KMS-11 (cell line): ENCODE measurements at regions not wholly inside any gene's neighbourhood (a gene's known extent, or its start where the extent isn't known, plus 50 kb on each side); places are given as distances from the start of the nearest gene placed in this dataset.

Source experiments
- H2AFZ ChIP-seq: fragments of 200-600 bp; sonication (generic); 2 replicates; pipeline ENCODE4 v1.6.1; 2016; ENCODE audit warnings: antibody characterized with exemption, mixed run types, low read depth
- H3K27ac ChIP-seq: fragments of 200-600 bp; sonication (generic); 2 replicates; pipeline ENCODE4 v1.6.1; 2016; ENCODE audit warnings: mild to moderate bottlenecking, mixed run types
- H3K27me3 ChIP-seq: fragments of 200-600 bp; sonication (generic); 2 replicates; pipeline ENCODE4 v1.6.1; 2017; ENCODE audit warnings: mild to moderate bottlenecking, low read depth, mixed run types, moderate library complexity; ENCODE audit not compliant: insufficient read depth
- H3K36me3 ChIP-seq: fragments of 200-600 bp; sonication (generic); 2 replicates; pipeline ENCODE4 v1.6.1; 2017; ENCODE audit warnings: mild to moderate bottlenecking, mixed run types; ENCODE audit not compliant: insufficient read depth
- H3K4me1 ChIP-seq: fragments of 200-600 bp; sonication (generic); 2 replicates; pipeline ENCODE4 v1.6.1; 2016; ENCODE audit warnings: mild to moderate bottlenecking, low read depth, mixed run types; ENCODE audit not compliant: poor library complexity, severe bottlenecking
- H3K4me2 ChIP-seq: fragments of 200-600 bp; sonication (generic); 2 replicates; pipeline ENCODE4 v1.7.0; 2016; ENCODE audit warnings: mild to moderate bottlenecking, mixed run types
- H3K4me3 ChIP-seq: fragments of 200-600 bp; sonication (generic); IDR thresholded peaks from 2 replicates; pipeline ENCODE4 v1.6.1; 2017; ENCODE audit warnings: low read depth, low read length, mixed read lengths; ENCODE audit not compliant: insufficient read depth
- H3K79me2 ChIP-seq: fragments of 200-600 bp; sonication (generic); 2 replicates; pipeline ENCODE4 v1.6.1; 2016; ENCODE audit warnings: low read depth, mixed run types; ENCODE audit not compliant: insufficient read depth
- H3K9ac ChIP-seq: fragments of 200-600 bp; sonication (generic); 2 replicates; pipeline ENCODE4 v1.6.1; 2016; ENCODE audit warnings: mild to moderate bottlenecking, mixed run types
- H4K20me1 ChIP-seq: fragments of 200-600 bp; sonication (generic); 2 replicates; pipeline ENCODE4 v1.6.1; 2016; ENCODE audit warnings: mild to moderate bottlenecking, mixed run types; ENCODE audit not compliant: insufficient read depth
- CTCF ChIP-seq: fragments of 200-600 bp; sonication (generic); conservative IDR thresholded peaks from 2 replicates; pipeline ENCODE4 v1.6.1; 2017; ENCODE audit warnings: low read depth, mild to moderate bottlenecking, antibody characterized with exemption, low read length, moderate library complexity, mixed read lengths

- no peak overlapping the region for H3K4me3 ChIP-seq
- H3K36me3 ChIP-seq, result no peaks in the 10 kb centered on the region
- no peak for TF ChIP-seq CTCF
- H2AFZ ChIP-seq, result no peak overlapping the region
- H3K9ac ChIP-seq, result no peak overlapping the region
- no peaks in the 10 kb centered on the region for H3K27me3 ChIP-seq
- H3K27ac ChIP-seq, result no peak overlapping the region
- no peak overlapping the region for H3K4me2 ChIP-seq
- H4K20me1 ChIP-seq, result no peaks in the 10 kb centered on the region
- H3K4me1 ChIP-seq, result no peaks in the 10 kb centered on the region
- H3K79me2 ChIP-seq, result no peaks in the 10 kb centered on the region
Observed at GRCh38 chr3:189459231-189459630, 172.0 kb upstream of the TP63 start.

- Histone ChIP-seq H3K27me3 (no peaks in the 10 kb centered on the region), H3K9ac (no peak overlapping the region), H3K36me3 (no peaks in the 10 kb centered on the region), H2AFZ (no peak overlapping the region), H3K4me3 (no peak overlapping the region), H4K20me1 (no peaks in the 10 kb centered on the region), H3K4me2 (no peak overlapping the region), H3K27ac (no peak overlapping the region), H3K4me1 (no peaks in the 10 kb centered on the region), H3K79me2 (no peaks in the 10 kb centered on the region)
- TF ChIP-seq CTCF, result no peak
Observed at GRCh38 chr3:189460511-189460910, 170.7 kb upstream of the TP63 start.

- Histone ChIP-seq H3K4me1 (no peaks in the 10 kb centered on the region), H3K27ac (no peak overlapping the region), H2AFZ (no peak overlapping the region), H3K4me3 (no peak overlapping the region), H3K79me2 (no peaks in the 10 kb centered on the region), H3K36me3 (no peaks in the 10 kb centered on the region), H4K20me1 (no peaks in the 10 kb centered on the region), H3K4me2 (no peak overlapping the region), H3K27me3 (no peaks in the 10 kb centered on the region), H3K9ac (no peak overlapping the region)
- TF ChIP-seq CTCF, result no peak
Observed at GRCh38 chr3:189464799-189465198, 166.4 kb upstream of the TP63 start.

GRCh38 chr3:189466004-189466403 lies 165.2 kb upstream of the TP63 start:
- H3K27ac ChIP-seq, result no peak overlapping the region
- no peaks in the 10 kb centered on the region for H3K36me3 ChIP-seq
- H3K27me3 ChIP-seq, result no peaks in the 10 kb centered on the region
- H3K79me2 ChIP-seq, result no peaks in the 10 kb centered on the region
- no peak overlapping the region for H3K9ac ChIP-seq
- H2AFZ ChIP-seq, result no peak overlapping the region
- no peak overlapping the region for H3K4me2 ChIP-seq
- H3K4me1 ChIP-seq, result no peaks in the 10 kb centered on the region
- no peak overlapping the region for H3K4me3 ChIP-seq
- no peaks in the 10 kb centered on the region for H4K20me1 ChIP-seq
- TF ChIP-seq CTCF, result no peak

GRCh38 chr3:189467451-189467850 lies 163.7 kb upstream of the TP63 start:
- H3K4me1 ChIP-seq, result no peaks in the 10 kb centered on the region
- no peak overlapping the region for H3K4me3 ChIP-seq
- no peaks in the 10 kb centered on the region for H3K79me2 ChIP-seq
- H3K4me2 ChIP-seq, result no peak overlapping the region
- H4K20me1 ChIP-seq, result no peaks in the 10 kb centered on the region
- H3K27ac ChIP-seq, result no peak overlapping the region
- no peaks in the 10 kb centered on the region for H3K36me3 ChIP-seq
- no peak overlapping the region for H2AFZ ChIP-seq
- TF ChIP-seq CTCF, result no peak
- no peaks in the 10 kb centered on the region for H3K27me3 ChIP-seq
- no peak overlapping the region for H3K9ac ChIP-seq
